Peyer's patch (tissue), 4 donors: ENCODE measurements at regions not wholly inside any gene's neighbourhood (a gene's known extent, or its start where the extent isn't known, plus 50 kb on each side); places are given as distances from the start of the nearest gene placed in this dataset.

Experiments used
- CTCF ChIP-seq, 6 experiments: fragments of 450-650 bp in 4 of 6; fragments of 200-600 bp in 2 of 6; sonication (generic) in 1 of 6; IDR thresholded peaks; one replicate each; pipeline ENCODE4 v1.5.1; 2017 to 2019; ENCODE audit warnings: antibody characterized with exemption in 6 of 6, mild to moderate bottlenecking in 3 of 6, moderate library complexity in 1 of 6
- POLR2A ChIP-seq, 2 donors: fragments of 450-650 bp; IDR thresholded peaks; one replicate each; pipeline ENCODE4 v1.5.1; 2017; ENCODE audit warnings: antibody characterized with exemption in 2 of 2, mild to moderate bottlenecking in 2 of 2, moderate library complexity in 2 of 2

GRCh38 chr3:22386107-22386506, 635.1 kb upstream of the ZNF385D start:
- TF ChIP-seq CTCF (IDR thresholded peaks at IDR 0.05), result no peak
- no peak for TF ChIP-seq POLR2A (IDR thresholded peaks at IDR 0.05)
